CD14-positive monocyte (primary cell): ENCODE measurements at regions not wholly inside any gene's neighbourhood (a gene's known extent, or its start where the extent isn't known, plus 50 kb on each side); places are given as distances from the start of the nearest gene placed in this dataset.

Experiments used
- DNase-seq, 3 donors: peaks; one replicate each; pipeline ENCODE4 v3.0.0-alpha.2; 2011 to 2022
- H2AFZ ChIP-seq: 2 replicates; pipeline ENCODE4 v1.6.0; 2012; ENCODE audit warnings: mild to moderate bottlenecking, low read depth, low read length, inconsistent platforms; ENCODE audit not compliant: insufficient read depth, poor library complexity, severe bottlenecking
- H3K27ac ChIP-seq, 2 donors: 1 replicate in 1 of 2; 2 replicates in 1 of 2; pipeline ENCODE4 v1.5.1; 2012 to 2013; ENCODE audit warnings: low read length in 2 of 2, control low read depth in 1 of 2, inconsistent platforms in 1 of 2, low read depth in 1 of 2, mild to moderate bottlenecking in 1 of 2
- H3K27me3 ChIP-seq, 2 donors: one replicate each; pipeline versions ENCODE4 v1.6.0 to v1.6.1; 2011 to 2013; ENCODE audit warnings: low read length in 2 of 2; ENCODE audit not compliant: control insufficient read depth in 2 of 2, insufficient read depth in 2 of 2
- H3K36me3 ChIP-seq, 2 donors: replicated peaks in 1 of 2; 1 replicate in 1 of 2; 2 replicates in 1 of 2; pipeline versions ENCODE4 v1.5.1 to v1.6.1; 2012 to 2013; ENCODE audit warnings: low read length in 2 of 2, control low read depth in 1 of 2, inconsistent platforms in 1 of 2, mild to moderate bottlenecking in 1 of 2; ENCODE audit not compliant: insufficient read depth in 2 of 2, control insufficient read depth in 1 of 2
- H3K4me1 ChIP-seq, 2 donors: 1 replicate in 1 of 2; 2 replicates in 1 of 2; pipeline versions ENCODE4 v1.5.1 to v1.6.1; 2012 to 2013; ENCODE audit warnings: low read length in 2 of 2, control low read depth in 1 of 2, inconsistent platforms in 1 of 2, mild to moderate bottlenecking in 1 of 2, moderate library complexity in 1 of 2; ENCODE audit not compliant: insufficient read depth in 2 of 2, control insufficient read depth in 1 of 2
- H3K4me2 ChIP-seq: replicated peaks from 2 replicates; pipeline ENCODE3; 2012; ENCODE audit warnings: low read length, moderate library complexity, mild to moderate bottlenecking; ENCODE audit not compliant: poor library complexity, severe bottlenecking; ENCODE audit errors: extremely low read depth
- H3K4me3 ChIP-seq, 3 experiments: fragments of 200-600 bp in 1 of 3; sonication (generic) in 1 of 3; replicated peaks in 1 of 3; 1 replicate in 2 of 3; 2 replicates in 1 of 3; pipeline ENCODE4 v1.5.1; 2011 to 2013; ENCODE audit warnings: low read length in 3 of 3, mild to moderate bottlenecking in 3 of 3, control low read depth in 2 of 3, low read depth in 2 of 3, inconsistent platforms in 1 of 3, moderate library complexity in 1 of 3
- H3K79me2 ChIP-seq: 2 replicates; pipeline ENCODE4 v1.6.0; 2012; ENCODE audit warnings: mild to moderate bottlenecking, control low read depth, inconsistent platforms, low read length, moderate library complexity; ENCODE audit not compliant: insufficient read depth
- H3K9ac ChIP-seq: 2 replicates; pipeline ENCODE4 v1.6.0; 2017; ENCODE audit warnings: low read length, mild to moderate bottlenecking; ENCODE audit not compliant: insufficient read depth, poor library complexity, severe bottlenecking
- H3K9me3 ChIP-seq, 2 donors: replicated peaks in 1 of 2; 1 replicate in 1 of 2; 2 replicates in 1 of 2; pipeline versions ENCODE4 v1.5.1 to v1.6.1; 2012 to 2013; ENCODE audit warnings: low read length in 2 of 2, control low read depth in 1 of 2; ENCODE audit not compliant: control insufficient read depth in 1 of 2, insufficient read depth in 1 of 2
- H4K20me1 ChIP-seq: 2 replicates; pipeline ENCODE4 v1.6.0; 2012; ENCODE audit warnings: mild to moderate bottlenecking, low read length, control low read depth, moderate library complexity; ENCODE audit not compliant: insufficient read depth
- H3K27ac Mint-ChIP-seq, 7 donors: one replicate each; pipeline ENCODE4 v1.8.0; 2020; ENCODE audit warnings: mild to moderate bottlenecking in 7 of 7, mixed read lengths in 7 of 7, moderate library complexity in 6 of 7, inconsistent platforms in 2 of 7
- H3K27me3 Mint-ChIP-seq, 3 donors: one replicate each; pipeline ENCODE4 v1.8.0; 2021 to 2022; ENCODE audit warnings: low read depth in 3 of 3, mild to moderate bottlenecking in 3 of 3, mixed read lengths in 3 of 3, moderate library complexity in 3 of 3, inconsistent platforms in 1 of 3
- H3K36me3 Mint-ChIP-seq, 2 donors: one replicate each; pipeline ENCODE4 v1.8.0; 2020; ENCODE audit warnings: mixed read lengths in 2 of 2, inconsistent platforms in 1 of 2, mild to moderate bottlenecking in 1 of 2
- H3K4me1 Mint-ChIP-seq: one replicate; pipeline ENCODE4 v1.8.0; 2020; ENCODE audit warnings: mild to moderate bottlenecking, mixed read lengths
- H3K4me3 Mint-ChIP-seq, 2 donors: one replicate each; pipeline ENCODE4 v1.8.0; 2020; ENCODE audit warnings: mild to moderate bottlenecking in 2 of 2, mixed read lengths in 2 of 2, moderate library complexity in 1 of 2
- H3K9me3 Mint-ChIP-seq, 7 donors: one replicate each; pipeline ENCODE4 v1.8.0; 2020 to 2022; ENCODE audit warnings: mixed read lengths in 7 of 7, mild to moderate bottlenecking in 6 of 7, moderate library complexity in 6 of 7, inconsistent platforms in 2 of 7
- CTCF ChIP-seq: fragments of 200-600 bp; IDR thresholded peaks from one replicate; pipeline ENCODE4 v1.8.0; 2022; ENCODE audit warnings: antibody characterized with exemption, mild to moderate bottlenecking
- WGBS: methylation state at CpG from one replicate; pipeline ENCODE4 v1.1.5; 2013; ENCODE audit warnings: missing lambda C conversion rate; ENCODE audit not compliant: insufficient coverage; 5-methylcytosine and 5-hydroxymethylcytosine counted together
- intact Hi-C, 2 donors: fragments of 100-400 bp; cut with micrococcal nuclease; formaldehyde crosslinking; loops; one replicate each; pipeline versions ENCODE4 v1.15.0 to v1.15.1; 2023

DNA sequence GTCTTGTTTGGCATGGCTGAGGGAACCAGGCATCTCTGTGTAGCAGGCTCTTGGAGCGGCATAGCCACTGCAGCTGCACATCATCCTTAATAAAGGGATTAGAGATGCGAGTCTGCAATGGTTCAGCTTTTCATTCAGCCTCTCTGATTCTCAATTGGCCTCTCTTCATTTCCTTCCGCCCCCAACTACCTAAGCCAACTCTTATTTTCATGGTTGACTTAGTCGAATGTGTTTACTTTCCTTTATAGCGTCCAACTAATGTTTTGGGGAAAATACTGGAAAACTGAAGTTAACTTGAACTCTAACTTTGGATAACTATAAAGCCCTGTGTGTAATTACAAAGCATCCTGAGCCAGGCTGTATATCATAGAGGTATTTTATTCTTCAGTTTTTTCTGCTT is 202.2 kb upstream of the KIAA1217 start:
- Mint-ChIP-seq H3K9me3 (peaks cover 0 to 9% (median 0%) of the 10 kb centered on the region in 7 donors), H3K36me3 (no peaks in the 10 kb centered on the region), H3K4me3 (no peak overlapping the region), H3K4me1 (no peaks in the 10 kb centered on the region), H3K27ac (no peak overlapping the region), H3K27me3 (peaks cover 0 to 4% (median 2%) of the 10 kb centered on the region in 3 donors)
- no peak overlapping the region for H3K27ac ChIP-seq
- H3K9me3 ChIP-seq, result no peaks in the 10 kb centered on the region
- H3K36me3 ChIP-seq, result no peaks in the 10 kb centered on the region
- H2AFZ ChIP-seq, result no peak overlapping the region
- no peaks in the 10 kb centered on the region for H3K4me1 ChIP-seq
- H3K27me3 ChIP-seq, result no peaks in the 10 kb centered on the region
- no peak for TF ChIP-seq CTCF
- intact Hi-C loops, result no loop called here
- no peak overlapping the region for H3K4me3 ChIP-seq
- DNase-seq, result no peak
- H3K79me2 ChIP-seq, result no peaks in the 10 kb centered on the region
- H3K9ac ChIP-seq, result no peak overlapping the region
- WGBS, result no CpG with 5 or more reads among the region's 5 CpGs
- no peak overlapping the region for H3K4me2 ChIP-seq
- H4K20me1 ChIP-seq, result no peaks in the 10 kb centered on the region

DNA sequence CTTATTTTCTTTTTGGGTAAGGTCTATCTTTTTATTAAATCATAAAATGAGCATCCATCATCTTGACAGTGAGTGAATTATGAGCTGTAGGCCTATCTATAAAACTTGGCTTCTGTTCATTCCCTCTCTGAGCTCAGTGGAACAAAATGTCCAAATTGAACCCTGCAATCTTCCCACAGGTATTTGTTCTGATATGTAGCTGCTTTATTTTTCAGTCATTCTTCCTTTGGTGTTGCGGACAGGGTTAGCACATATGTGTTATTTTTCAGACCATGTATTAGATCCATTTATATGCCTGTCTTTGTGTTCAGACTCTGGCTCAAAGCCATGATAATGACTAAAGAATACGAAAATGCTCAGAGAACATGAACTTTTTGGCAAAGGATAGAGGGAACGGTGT is 201.6 kb upstream of the KIAA1217 start:
- H3K27ac ChIP-seq, result no peak overlapping the region
- Mint-ChIP-seq H3K27ac (no peak overlapping the region), H3K27me3 (peaks cover 0 to 4% (median 2%) of the 10 kb centered on the region in 3 donors), H3K4me3 (no peak overlapping the region), H3K9me3 (peaks cover 0 to 9% (median 0%) of the 10 kb centered on the region in 7 donors), H3K36me3 (no peaks in the 10 kb centered on the region), H3K4me1 (no peaks in the 10 kb centered on the region)
- intact Hi-C loops, result no loop called here
- H3K27me3 ChIP-seq, result no peaks in the 10 kb centered on the region
- no peak for DNase-seq
- H3K9ac ChIP-seq, result no peak overlapping the region
- no peaks in the 10 kb centered on the region for H3K79me2 ChIP-seq
- TF ChIP-seq CTCF, result no peak
- no peak overlapping the region for H3K4me3 ChIP-seq
- no peaks in the 10 kb centered on the region for H3K36me3 ChIP-seq
- no peaks in the 10 kb centered on the region for H3K4me1 ChIP-seq
- 71% methylated on average over 2 of the region's 3 CpGs for WGBS
- H3K4me2 ChIP-seq, result no peak overlapping the region
- no peaks in the 10 kb centered on the region for H3K9me3 ChIP-seq
- H2AFZ ChIP-seq, result no peak overlapping the region
- H4K20me1 ChIP-seq, result no peaks in the 10 kb centered on the region
